ENCODE measurements at regions not wholly inside any gene's neighbourhood (a gene's known extent, or its start where the extent isn't known, plus 50 kb on each side); places are given as distances from the start of the nearest gene placed in this dataset.

GRCh38 chr2:2708575-2709430 is 377.7 kb upstream of the MYT1L start:
- 86 to 89% methylated on average over 37 of the region's 37 CpGs for WGBS, 2 donors
- TF ChIP-seq EP300 (IDR thresholded peaks at IDR 0.05) (no peak), CTCF (IDR thresholded peaks at IDR 0.05) (no peak), POLR2AphosphoS5 (IDR thresholded peaks at IDR 0.05) (no peak)
- DNase-seq, result no peak
- Histone ChIP-seq H3K27me3 (peaks cover 0 to 4% (median 0%) of the 10 kb centered on the region in 3 donors), H3K27ac (no peak overlapping the region), H3K4me3 (no peak overlapping the region), H3K9me3 (no peaks in the 10 kb centered on the region), H3K4me1 (no peaks in the 10 kb centered on the region), H3K36me3 (no peaks in the 10 kb centered on the region)
- intact Hi-C loops (cut with DNase I), result no loop called here

GRCh38 chr2:2707206-2707991 is 376.3 kb upstream of the MYT1L start:
- WGBS, 2 donors, result 58 to 72% methylated on average over 19 of the region's 19 CpGs
- Histone ChIP-seq H3K9me3 (no peaks in the 10 kb centered on the region), H3K27me3 (no peaks in the 10 kb centered on the region), H3K27ac (no peak overlapping the region), H3K4me1 (no peaks in the 10 kb centered on the region), H3K4me3 (no peak overlapping the region), H3K36me3 (no peaks in the 10 kb centered on the region)
- no peak for TF ChIP-seq EP300 (IDR thresholded peaks at IDR 0.05)
- DNase-seq, result no peak
- intact Hi-C loops (cut with DNase I), result no loop called here

GRCh38 chr2:2706306-2706705 is 375.2 kb upstream of the MYT1L start:
- Histone ChIP-seq H3K4me3 (no peak overlapping the region), H3K36me3 (no peaks in the 10 kb centered on the region), H3K4me1 (no peaks in the 10 kb centered on the region), H3K27ac (no peak overlapping the region), H3K9me3 (no peaks in the 10 kb centered on the region), H3K27me3 (no peaks in the 10 kb centered on the region)
- TF ChIP-seq CTCF (IDR thresholded peaks at IDR 0.05) (no peak), EP300 (IDR thresholded peaks at IDR 0.05) (no peak), POLR2A (IDR thresholded peaks at IDR 0.05) (no peak), POLR2AphosphoS5 (IDR thresholded peaks at IDR 0.05) (no peak)
- WGBS, 2 donors, result 69 to 72% methylated on average over 10 of the region's 10 CpGs
- intact Hi-C loops (cut with DNase I), result no loop called here
- no peak for DNase-seq

- intact Hi-C loops (cut with DNase I), result no loop called here
- Histone ChIP-seq H3K27ac (no peak overlapping the region), H3K4me3 (no peak overlapping the region), H3K27me3 (no peaks in the 10 kb centered on the region), H3K9me3 (no peaks in the 10 kb centered on the region), H3K36me3 (no peaks in the 10 kb centered on the region), H3K4me1 (peaks cover 0 to 3% (median under 1%) of the 10 kb centered on the region in 4 donors)
- WGBS, 2 donors, result 71 to 73% methylated on average over 10 of the region's 10 CpGs
- DNase-seq, result no peak
- no peak for TF ChIP-seq EP300 (IDR thresholded peaks at IDR 0.05)
- TF ChIP-seq CTCF (IDR thresholded peaks at IDR 0.05), result no peak
- TF ChIP-seq POLR2A (IDR thresholded peaks at IDR 0.05), result no peak
- no peak for TF ChIP-seq POLR2AphosphoS5 (IDR thresholded peaks at IDR 0.05)
These were observed 374.8 kb upstream of the MYT1L start for GRCh38 chr2:2705871-2706270.

- H3K9me3 ChIP-seq, result no peaks in the 10 kb centered on the region
- intact Hi-C loops (cut with DNase I), result no loop called here
- H3K27ac ChIP-seq, result no peak overlapping the region
- TF ChIP-seq CTCF (IDR thresholded peaks at IDR 0.05) (no peak), POLR2A (IDR thresholded peaks at IDR 0.05) (no peak), POLR2AphosphoS5 (IDR thresholded peaks at IDR 0.05) (no peak), EP300 (IDR thresholded peaks at IDR 0.05) (no peak)
- 64 to 71% methylated on average over 13 of the region's 13 CpGs for WGBS, 2 donors
- DNase-seq, result no peak
- peaks cover 0 to 10% (median 7%) of the 10 kb centered on the region in 4 donors for H3K4me1 ChIP-seq
- H3K27me3 ChIP-seq, result no peaks in the 10 kb centered on the region
- H3K36me3 ChIP-seq, result no peaks in the 10 kb centered on the region
- H3K4me3 ChIP-seq, result no peak overlapping the region
These were observed 373.5 kb upstream of the MYT1L start for GRCh38 chr2:2704428-2705090.

All from sigmoid colon (tissue), 6 donors.